Heart left ventricle (tissue), 13 donors: ENCODE measurements at regions not wholly inside any gene's neighbourhood (a gene's known extent, or its start where the extent isn't known, plus 50 kb on each side); places are given as distances from the start of the nearest gene placed in this dataset.

Source experiments
- POLR2A ChIP-seq, 2 donors: fragments of 450-650 bp; IDR thresholded peaks; one replicate each; pipeline ENCODE4 v1.6.1; 2017; ENCODE audit warnings: antibody characterized with exemption in 2 of 2, mild to moderate bottlenecking in 2 of 2, moderate library complexity in 2 of 2
- TF ChIP-seq, protein P1 (sequence below), 12 donors: fragments of 200-600 bp; sonication (generic) in 4 of 12; IDR thresholded peaks; one replicate each; pipeline versions ENCODE4 v1.5.0 to v1.8.0; 2018 to 2022; ENCODE audit warnings: antibody characterized with exemption in 12 of 12, mild to moderate bottlenecking in 5 of 12
- donor health status: ischemic (EF 13 %, LVEDD 7.1; RV severe dilation, severe dysfunction).
- donor health status: DM: no; HTN: yes; CAD: no.
- donor health status: DM: no; HTN: no; CAD: no.
- donor health status: ischemic (EF 25% LVEDD 6.9; RV normal size, moderate dysfunction).
- donor health status: ischemic (EF 25% LVEDD 5.7; RV mildly dilated, moderate dysfunction).
- donor health status: ischemic (EF 35%, LVEDD 5.7; RV mildly dilated, moderate dysfunction).
- donor health status: nonischemic (EF 11% LVEDD 7.7; RV severe dilation, severe dysfunction).
- donor health status: DM: yes; HTN: yes; CAD: no.
- donor health status: PGD.
- donor health status: ischemic (EF 29% LVEDD 5.4; RV normal size, mild dysfunction).
- donor health status: nonischemic (EF 23%, LVEDD 6.1; RV moderate dilation, normal function).

DNA sequence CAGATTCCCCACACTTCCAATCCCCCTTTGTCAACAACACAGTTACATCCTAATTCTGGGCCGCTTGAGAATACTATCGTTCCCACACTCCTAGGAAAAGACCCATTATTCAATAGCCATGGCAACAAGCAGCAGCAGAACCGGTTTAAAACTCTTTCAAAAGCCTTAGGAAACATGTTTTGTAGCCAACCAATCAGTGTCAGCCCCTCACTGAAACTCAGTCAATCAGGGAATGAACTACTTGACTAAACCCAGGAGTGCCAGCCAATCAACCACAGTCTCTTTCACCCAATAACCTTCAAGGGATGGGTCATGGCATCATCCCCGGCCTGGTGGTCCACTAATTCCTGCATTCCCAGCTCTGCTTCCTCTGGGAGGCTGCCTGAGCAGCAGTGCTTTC, 204.8 kb upstream of the HS6ST1 start:
- TF ChIP-seq, protein P1, sequence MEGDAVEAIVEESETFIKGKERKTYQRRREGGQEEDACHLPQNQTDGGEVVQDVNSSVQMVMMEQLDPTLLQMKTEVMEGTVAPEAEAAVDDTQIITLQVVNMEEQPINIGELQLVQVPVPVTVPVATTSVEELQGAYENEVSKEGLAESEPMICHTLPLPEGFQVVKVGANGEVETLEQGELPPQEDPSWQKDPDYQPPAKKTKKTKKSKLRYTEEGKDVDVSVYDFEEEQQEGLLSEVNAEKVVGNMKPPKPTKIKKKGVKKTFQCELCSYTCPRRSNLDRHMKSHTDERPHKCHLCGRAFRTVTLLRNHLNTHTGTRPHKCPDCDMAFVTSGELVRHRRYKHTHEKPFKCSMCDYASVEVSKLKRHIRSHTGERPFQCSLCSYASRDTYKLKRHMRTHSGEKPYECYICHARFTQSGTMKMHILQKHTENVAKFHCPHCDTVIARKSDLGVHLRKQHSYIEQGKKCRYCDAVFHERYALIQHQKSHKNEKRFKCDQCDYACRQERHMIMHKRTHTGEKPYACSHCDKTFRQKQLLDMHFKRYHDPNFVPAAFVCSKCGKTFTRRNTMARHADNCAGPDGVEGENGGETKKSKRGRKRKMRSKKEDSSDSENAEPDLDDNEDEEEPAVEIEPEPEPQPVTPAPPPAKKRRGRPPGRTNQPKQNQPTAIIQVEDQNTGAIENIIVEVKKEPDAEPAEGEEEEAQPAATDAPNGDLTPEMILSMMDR (IDR thresholded peaks at IDR 0.05), result no peak
- no peak for TF ChIP-seq POLR2A (IDR thresholded peaks at IDR 0.05)
